Omental fat pad (tissue), 3 donors: ENCODE measurements at regions not wholly inside any gene's neighbourhood (a gene's known extent, or its start where the extent isn't known, plus 50 kb on each side); places are given as distances from the start of the nearest gene placed in this dataset.

Experiments used
- ATAC-seq: fragments of 150-250 bp; one replicate; pipeline ENCODE4 v1.9.1; 2016; ENCODE audit warnings: mild to moderate bottlenecking, moderate library complexity; ENCODE audit not compliant: low FRiP score
- DNase-seq: peaks from one replicate; pipeline ENCODE4 v3.0.0-alpha.2; 2019; ENCODE audit warnings: low spot score
- TF ChIP-seq, protein P1 (sequence below), 3 donors: fragments of 450-650 bp; IDR thresholded peaks; one replicate each; pipeline ENCODE4 v1.5.1; 2016 to 2017; ENCODE audit warnings: antibody characterized with exemption in 3 of 3, mild to moderate bottlenecking in 3 of 3, moderate library complexity in 2 of 3

DNA sequence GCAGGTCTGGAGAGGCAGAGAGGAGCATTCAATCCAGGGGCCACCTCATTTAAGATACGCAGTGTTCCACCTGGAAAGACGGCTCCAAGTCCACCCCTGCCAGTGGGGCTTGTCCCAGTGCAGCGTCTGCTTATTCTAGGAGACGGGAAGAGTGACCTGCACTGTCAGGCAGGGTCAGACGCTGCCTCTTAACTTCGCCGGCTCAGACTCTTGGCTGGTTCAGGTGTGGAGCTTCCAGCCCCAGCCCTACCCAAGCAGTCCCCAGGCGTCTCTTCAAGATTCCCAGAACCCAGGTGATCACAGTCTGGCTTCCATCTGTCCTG is 208.5 kb downstream of the TFCP2L1 start:
- ATAC-seq (no peak), DNase-seq (no peak)
- TF ChIP-seq, protein P1, sequence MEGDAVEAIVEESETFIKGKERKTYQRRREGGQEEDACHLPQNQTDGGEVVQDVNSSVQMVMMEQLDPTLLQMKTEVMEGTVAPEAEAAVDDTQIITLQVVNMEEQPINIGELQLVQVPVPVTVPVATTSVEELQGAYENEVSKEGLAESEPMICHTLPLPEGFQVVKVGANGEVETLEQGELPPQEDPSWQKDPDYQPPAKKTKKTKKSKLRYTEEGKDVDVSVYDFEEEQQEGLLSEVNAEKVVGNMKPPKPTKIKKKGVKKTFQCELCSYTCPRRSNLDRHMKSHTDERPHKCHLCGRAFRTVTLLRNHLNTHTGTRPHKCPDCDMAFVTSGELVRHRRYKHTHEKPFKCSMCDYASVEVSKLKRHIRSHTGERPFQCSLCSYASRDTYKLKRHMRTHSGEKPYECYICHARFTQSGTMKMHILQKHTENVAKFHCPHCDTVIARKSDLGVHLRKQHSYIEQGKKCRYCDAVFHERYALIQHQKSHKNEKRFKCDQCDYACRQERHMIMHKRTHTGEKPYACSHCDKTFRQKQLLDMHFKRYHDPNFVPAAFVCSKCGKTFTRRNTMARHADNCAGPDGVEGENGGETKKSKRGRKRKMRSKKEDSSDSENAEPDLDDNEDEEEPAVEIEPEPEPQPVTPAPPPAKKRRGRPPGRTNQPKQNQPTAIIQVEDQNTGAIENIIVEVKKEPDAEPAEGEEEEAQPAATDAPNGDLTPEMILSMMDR (IDR thresholded peaks at IDR 0.05), result no peak

DNA sequence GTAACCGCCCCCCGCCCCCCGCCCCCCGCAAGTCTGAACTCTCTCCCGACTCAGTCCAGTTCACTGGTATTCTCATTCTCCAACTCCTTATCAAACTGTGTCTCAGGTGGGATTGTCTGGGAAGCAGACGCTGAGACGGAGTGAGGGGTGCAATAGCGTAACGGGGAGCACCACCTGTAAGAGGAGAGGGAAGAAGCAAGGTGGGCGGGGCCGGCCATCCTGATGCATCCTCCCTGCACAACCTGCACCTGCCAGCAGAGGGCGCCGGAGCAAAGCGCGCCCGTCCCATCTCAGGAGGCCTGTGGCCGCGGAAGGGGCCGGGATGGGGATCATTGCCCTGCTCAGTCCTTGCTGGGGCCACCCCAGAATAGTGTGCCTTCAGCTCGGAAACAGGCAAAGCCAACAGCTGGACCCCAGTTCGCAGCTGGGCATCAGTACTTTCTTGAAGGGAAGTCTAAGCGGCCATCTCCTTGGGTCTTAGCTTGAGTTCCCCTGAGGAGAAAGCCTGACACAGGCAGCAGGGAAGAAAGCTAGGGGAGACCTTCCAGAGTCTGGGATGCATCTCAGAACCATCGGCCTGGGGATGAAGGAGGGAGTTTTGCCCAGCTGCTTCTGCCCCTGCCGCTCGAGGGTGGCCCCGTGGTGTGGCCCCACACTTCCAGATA is 208.0 kb downstream of the TFCP2L1 start:
- TF ChIP-seq, protein P1 (IDR thresholded peaks at IDR 0.05), result peak in 2 of 3 donors; percentile 36 to 38
- ATAC-seq (no peak), DNase-seq (peak; percentile 71)

DNA sequence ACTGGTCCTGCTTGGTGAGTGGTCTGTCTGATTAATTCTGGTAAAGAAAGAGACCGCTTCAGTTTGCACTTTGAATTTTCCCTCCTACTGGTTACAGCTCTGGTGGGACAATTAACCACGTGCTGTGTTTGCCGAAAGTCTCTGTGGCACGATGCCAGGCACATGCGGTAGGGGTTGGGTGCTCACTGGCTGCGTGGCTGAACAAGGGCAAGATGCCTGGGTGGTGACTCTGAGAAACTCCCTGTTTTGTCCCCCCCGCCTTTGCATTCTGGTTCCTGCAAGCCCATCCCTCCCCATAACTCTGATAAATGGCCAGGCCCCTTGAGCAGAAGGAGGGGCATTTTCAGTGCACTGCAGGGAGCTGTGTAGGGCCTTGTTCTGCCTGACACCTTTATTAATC is 206.1 kb downstream of the TFCP2L1 start:
- TF ChIP-seq, protein P1 (IDR thresholded peaks at IDR 0.05), result no peak
- DNase-seq, result no peak
- ATAC-seq, result no peak

DNA sequence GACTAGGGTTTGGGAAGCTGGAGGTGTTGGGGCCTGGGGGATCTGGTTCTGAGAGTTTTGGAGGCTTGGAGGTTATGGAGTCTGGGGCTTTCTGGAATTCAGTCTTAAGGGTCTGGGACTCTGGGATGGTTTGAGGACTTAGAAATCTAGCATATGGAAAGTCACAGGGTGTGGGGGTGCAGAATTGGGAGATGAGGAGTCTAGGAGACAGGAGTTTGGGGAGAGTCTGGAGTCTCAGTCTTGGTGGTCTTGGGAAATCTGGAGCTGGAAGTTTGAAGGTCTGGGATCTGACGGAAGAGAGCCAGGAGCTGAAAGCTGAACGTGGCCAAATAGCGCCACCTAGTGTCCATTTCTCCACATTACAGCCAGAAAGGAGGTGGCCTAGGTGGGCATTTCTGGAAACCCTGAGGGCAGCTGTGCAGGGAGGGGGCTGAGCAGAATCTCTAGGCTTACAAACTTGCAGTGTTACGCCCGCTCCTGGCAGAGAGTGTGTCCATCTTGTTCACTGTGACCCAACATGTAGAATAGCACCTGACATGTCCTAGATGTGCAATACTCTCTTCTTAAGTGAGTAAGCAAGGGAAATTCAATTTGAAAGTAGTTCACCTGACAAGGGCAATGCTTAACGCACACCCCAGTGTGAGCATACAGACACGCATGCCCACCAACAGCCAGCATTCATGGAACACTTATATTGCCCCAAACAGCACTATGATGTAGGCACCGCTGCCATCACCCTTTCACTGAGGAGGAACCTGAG is 204.8 kb downstream of the TFCP2L1 start:
- TF ChIP-seq, protein P1 (IDR thresholded peaks at IDR 0.05), result peak in 2 of 3 donors; percentile 58 to 86
- ATAC-seq, result no peak
- DNase-seq, result peak; percentile 73

DNA sequence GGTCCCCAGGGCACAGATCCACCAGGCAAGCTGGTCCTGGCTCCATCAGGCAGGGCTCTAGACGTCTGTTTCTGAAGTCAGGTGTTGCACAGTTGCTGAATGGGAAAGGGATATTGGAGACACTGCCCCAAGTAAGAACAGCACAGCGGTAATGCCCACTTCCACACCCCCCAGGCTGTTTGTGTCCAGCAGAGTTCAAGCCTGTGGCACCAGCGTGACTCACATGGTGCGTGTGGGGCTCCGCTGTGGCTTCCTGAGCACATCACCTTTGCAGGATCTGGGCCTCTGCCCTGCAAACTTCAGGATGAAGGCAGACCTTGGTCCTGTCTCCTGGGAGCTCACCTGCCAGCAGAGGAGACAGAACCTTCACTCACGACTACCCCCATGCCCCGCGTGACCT is 203.3 kb downstream of the TFCP2L1 start:
- ATAC-seq (no peak), DNase-seq (no peak)
- TF ChIP-seq, protein P1 (IDR thresholded peaks at IDR 0.05), result no peak

DNA sequence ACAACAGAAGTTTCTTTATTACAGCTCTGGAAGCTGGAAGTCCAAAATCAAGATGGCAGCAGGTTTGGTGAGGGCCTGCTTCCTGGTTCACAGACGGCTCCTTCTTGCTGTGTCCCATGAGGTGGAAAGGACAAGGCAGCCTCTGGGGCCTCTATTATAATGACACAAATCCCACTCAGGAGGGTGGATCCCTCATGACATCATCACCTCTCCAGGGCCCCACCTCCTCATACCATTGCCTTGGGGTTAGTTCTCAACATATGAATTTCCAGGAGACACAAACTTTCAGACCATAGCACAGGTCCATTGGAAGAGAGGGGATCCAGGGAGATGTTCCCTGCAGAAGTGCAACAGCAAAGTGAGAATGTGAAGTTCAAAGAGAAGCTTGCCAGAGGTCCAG is 202.8 kb downstream of the TFCP2L1 start:
- TF ChIP-seq, protein P1 (IDR thresholded peaks at IDR 0.05), result no peak
- ATAC-seq, result no peak
- no peak for DNase-seq
